CD14-positive monocyte (primary cell): ENCODE measurements at regions not wholly inside any gene's neighbourhood (a gene's known extent, or its start where the extent isn't known, plus 50 kb on each side); places are given as distances from the start of the nearest gene placed in this dataset.

Experiments used
- DNase-seq, 3 donors: peaks; one replicate each; pipeline ENCODE4 v3.0.0-alpha.2; 2011 to 2022
- H2AFZ ChIP-seq: 2 replicates; pipeline ENCODE4 v1.6.0; 2012; ENCODE audit warnings: mild to moderate bottlenecking, low read depth, low read length, inconsistent platforms; ENCODE audit not compliant: insufficient read depth, poor library complexity, severe bottlenecking
- H3K27ac ChIP-seq, 2 donors: 1 replicate in 1 of 2; 2 replicates in 1 of 2; pipeline ENCODE4 v1.5.1; 2012 to 2013; ENCODE audit warnings: low read length in 2 of 2, control low read depth in 1 of 2, inconsistent platforms in 1 of 2, low read depth in 1 of 2, mild to moderate bottlenecking in 1 of 2
- H3K27me3 ChIP-seq, 2 donors: one replicate each; pipeline versions ENCODE4 v1.6.0 to v1.6.1; 2011 to 2013; ENCODE audit warnings: low read length in 2 of 2; ENCODE audit not compliant: control insufficient read depth in 2 of 2, insufficient read depth in 2 of 2
- H3K36me3 ChIP-seq, 2 donors: replicated peaks in 1 of 2; 1 replicate in 1 of 2; 2 replicates in 1 of 2; pipeline versions ENCODE4 v1.5.1 to v1.6.1; 2012 to 2013; ENCODE audit warnings: low read length in 2 of 2, control low read depth in 1 of 2, inconsistent platforms in 1 of 2, mild to moderate bottlenecking in 1 of 2; ENCODE audit not compliant: insufficient read depth in 2 of 2, control insufficient read depth in 1 of 2
- H3K4me1 ChIP-seq, 2 donors: 1 replicate in 1 of 2; 2 replicates in 1 of 2; pipeline versions ENCODE4 v1.5.1 to v1.6.1; 2012 to 2013; ENCODE audit warnings: low read length in 2 of 2, control low read depth in 1 of 2, inconsistent platforms in 1 of 2, mild to moderate bottlenecking in 1 of 2, moderate library complexity in 1 of 2; ENCODE audit not compliant: insufficient read depth in 2 of 2, control insufficient read depth in 1 of 2
- H3K4me2 ChIP-seq: replicated peaks from 2 replicates; pipeline ENCODE3; 2012; ENCODE audit warnings: low read length, moderate library complexity, mild to moderate bottlenecking; ENCODE audit not compliant: poor library complexity, severe bottlenecking; ENCODE audit errors: extremely low read depth
- H3K4me3 ChIP-seq, 3 experiments: fragments of 200-600 bp in 1 of 3; sonication (generic) in 1 of 3; replicated peaks in 1 of 3; 1 replicate in 2 of 3; 2 replicates in 1 of 3; pipeline ENCODE4 v1.5.1; 2011 to 2013; ENCODE audit warnings: low read length in 3 of 3, mild to moderate bottlenecking in 3 of 3, control low read depth in 2 of 3, low read depth in 2 of 3, inconsistent platforms in 1 of 3, moderate library complexity in 1 of 3
- H3K79me2 ChIP-seq: 2 replicates; pipeline ENCODE4 v1.6.0; 2012; ENCODE audit warnings: mild to moderate bottlenecking, control low read depth, inconsistent platforms, low read length, moderate library complexity; ENCODE audit not compliant: insufficient read depth
- H3K9ac ChIP-seq: 2 replicates; pipeline ENCODE4 v1.6.0; 2017; ENCODE audit warnings: low read length, mild to moderate bottlenecking; ENCODE audit not compliant: insufficient read depth, poor library complexity, severe bottlenecking
- H3K9me3 ChIP-seq, 2 donors: replicated peaks in 1 of 2; 1 replicate in 1 of 2; 2 replicates in 1 of 2; pipeline versions ENCODE4 v1.5.1 to v1.6.1; 2012 to 2013; ENCODE audit warnings: low read length in 2 of 2, control low read depth in 1 of 2; ENCODE audit not compliant: control insufficient read depth in 1 of 2, insufficient read depth in 1 of 2
- H4K20me1 ChIP-seq: 2 replicates; pipeline ENCODE4 v1.6.0; 2012; ENCODE audit warnings: mild to moderate bottlenecking, low read length, control low read depth, moderate library complexity; ENCODE audit not compliant: insufficient read depth
- H3K27ac Mint-ChIP-seq, 7 donors: one replicate each; pipeline ENCODE4 v1.8.0; 2020; ENCODE audit warnings: mild to moderate bottlenecking in 7 of 7, mixed read lengths in 7 of 7, moderate library complexity in 6 of 7, inconsistent platforms in 2 of 7
- H3K27me3 Mint-ChIP-seq, 3 donors: one replicate each; pipeline ENCODE4 v1.8.0; 2021 to 2022; ENCODE audit warnings: low read depth in 3 of 3, mild to moderate bottlenecking in 3 of 3, mixed read lengths in 3 of 3, moderate library complexity in 3 of 3, inconsistent platforms in 1 of 3
- H3K36me3 Mint-ChIP-seq, 2 donors: one replicate each; pipeline ENCODE4 v1.8.0; 2020; ENCODE audit warnings: mixed read lengths in 2 of 2, inconsistent platforms in 1 of 2, mild to moderate bottlenecking in 1 of 2
- H3K4me1 Mint-ChIP-seq: one replicate; pipeline ENCODE4 v1.8.0; 2020; ENCODE audit warnings: mild to moderate bottlenecking, mixed read lengths
- H3K4me3 Mint-ChIP-seq, 2 donors: one replicate each; pipeline ENCODE4 v1.8.0; 2020; ENCODE audit warnings: mild to moderate bottlenecking in 2 of 2, mixed read lengths in 2 of 2, moderate library complexity in 1 of 2
- H3K9me3 Mint-ChIP-seq, 7 donors: one replicate each; pipeline ENCODE4 v1.8.0; 2020 to 2022; ENCODE audit warnings: mixed read lengths in 7 of 7, mild to moderate bottlenecking in 6 of 7, moderate library complexity in 6 of 7, inconsistent platforms in 2 of 7
- CTCF ChIP-seq: fragments of 200-600 bp; IDR thresholded peaks from one replicate; pipeline ENCODE4 v1.8.0; 2022; ENCODE audit warnings: antibody characterized with exemption, mild to moderate bottlenecking
- WGBS: methylation state at CpG from one replicate; pipeline ENCODE4 v1.1.5; 2013; ENCODE audit warnings: missing lambda C conversion rate; ENCODE audit not compliant: insufficient coverage; 5-methylcytosine and 5-hydroxymethylcytosine counted together
- intact Hi-C, 2 donors: fragments of 100-400 bp; cut with micrococcal nuclease; formaldehyde crosslinking; loops; one replicate each; pipeline versions ENCODE4 v1.15.0 to v1.15.1; 2023

- Histone ChIP-seq H3K27me3 (no peaks in the 10 kb centered on the region), H3K79me2 (no peaks in the 10 kb centered on the region), H3K4me3 (no peak overlapping the region), H4K20me1 (no peaks in the 10 kb centered on the region), H3K4me2 (no peak overlapping the region), H3K9me3 (no peaks in the 10 kb centered on the region), H2AFZ (no peak overlapping the region), H3K36me3 (no peaks in the 10 kb centered on the region), H3K27ac (no peak overlapping the region), H3K4me1 (no peaks in the 10 kb centered on the region), H3K9ac (no peak overlapping the region)
- H3K4me3 Mint-ChIP-seq, result no peak overlapping the region
- 75% methylated on average over 2 of the region's 5 CpGs for WGBS
- no peaks in the 10 kb centered on the region for H3K36me3 Mint-ChIP-seq
- no peak overlapping the region for H3K27ac Mint-ChIP-seq
- H3K27me3 Mint-ChIP-seq, result peaks cover 2 to 6% (median 5%) of the 10 kb centered on the region in 3 donors
- TF ChIP-seq CTCF, result no peak
- no peaks in the 10 kb centered on the region for H3K4me1 Mint-ChIP-seq
- peaks cover 0 to 3% (median 2%) of the 10 kb centered on the region in 7 donors for H3K9me3 Mint-ChIP-seq
- intact Hi-C loops, result no loop called here
- DNase-seq, result no peak
These were observed 126.2 kb upstream of the SLC28A3 start for GRCh38 chr9:84466580-84467285.

GRCh38 chr9:84471816-84472215, 131.3 kb upstream of the SLC28A3 start:
- intact Hi-C loops, result no loop called here
- Histone ChIP-seq H2AFZ (no peak overlapping the region), H3K36me3 (no peaks in the 10 kb centered on the region)

More at GRCh38 chr9:84471816-84472215, 131.3 kb upstream of the SLC28A3 start:
- Histone ChIP-seq H3K27ac (no peak overlapping the region), H4K20me1 (no peaks in the 10 kb centered on the region), H3K27me3 (no peaks in the 10 kb centered on the region), H3K9ac (no peak overlapping the region), H3K79me2 (no peaks in the 10 kb centered on the region), H3K4me3 (no peak overlapping the region), H3K4me2 (no peak overlapping the region), H3K4me1 (no peaks in the 10 kb centered on the region), H3K9me3 (no peaks in the 10 kb centered on the region)
- no peak for TF ChIP-seq CTCF
- Mint-ChIP-seq H3K9me3 (peaks cover 2 to 14% (median 4%) of the 10 kb centered on the region in 7 donors), H3K4me1 (no peaks in the 10 kb centered on the region), H3K4me3 (no peak overlapping the region), H3K27ac (no peak overlapping the region), H3K27me3 (peaks cover 0 to 3% (median 2%) of the 10 kb centered on the region in 3 donors), H3K36me3 (no peaks in the 10 kb centered on the region)
- no CpG with 5 or more reads among the region's 2 CpGs for WGBS
- no peak for DNase-seq
